HFFc6 (cell line): ENCODE measurements at regions not wholly inside any gene's neighbourhood (a gene's known extent, or its start where the extent isn't known, plus 50 kb on each side); places are given as distances from the start of the nearest gene placed in this dataset.

Source experiments
- DNase-seq: peaks from one replicate; pipeline ENCODE4 v3.0.0-alpha.2; 2018
- H3K27ac Mint-ChIP-seq: 2 replicates; pipeline ENCODE4 v1.8.0; 2020; ENCODE audit warnings: mild to moderate bottlenecking, mixed read lengths
- H3K27me3 Mint-ChIP-seq: 2 replicates; pipeline ENCODE4 v1.8.0; 2021; ENCODE audit warnings: mild to moderate bottlenecking, moderate library complexity, mixed read lengths; ENCODE audit not compliant: insufficient read depth
- H3K36me3 Mint-ChIP-seq: 2 replicates; pipeline ENCODE4 v1.8.0; 2021; ENCODE audit warnings: low read depth, mixed read lengths
- H3K4me1 Mint-ChIP-seq: 2 replicates; pipeline ENCODE4 v1.8.0; 2020; ENCODE audit warnings: low read depth, mixed read lengths
- H3K4me3 Mint-ChIP-seq: 2 replicates; pipeline ENCODE4 v1.8.0; 2020; ENCODE audit warnings: mild to moderate bottlenecking, moderate library complexity, mixed read lengths
- H3K9me3 Mint-ChIP-seq: 2 replicates; pipeline ENCODE4 v1.8.0; 2020; ENCODE audit warnings: mild to moderate bottlenecking, mixed read lengths
- CTCF ChIP-seq: fragments of 200-600 bp; sonication (generic); IDR thresholded peaks from 2 replicates; pipeline ENCODE4 v1.5.0; 2021; ENCODE audit warnings: antibody characterized with exemption, mild to moderate bottlenecking

GRCh38 chr7:125675640-125676039, 746.0 kb upstream of the POT1 start:
- Mint-ChIP-seq H3K27ac (no peak overlapping the region), H3K27me3 (no peaks in the 10 kb centered on the region), H3K4me3 (no peak overlapping the region), H3K36me3 (no peaks in the 10 kb centered on the region), H3K4me1 (no peaks in the 10 kb centered on the region), H3K9me3 (peaks cover 9% of the 10 kb centered on the region)
- TF ChIP-seq CTCF: no peak
- no peak for DNase-seq

- no peak for DNase-seq
- Mint-ChIP-seq H3K27ac (no peak overlapping the region), H3K4me3 (no peak overlapping the region), H3K36me3 (no peaks in the 10 kb centered on the region), H3K9me3 (peaks cover 9% of the 10 kb centered on the region), H3K27me3 (no peaks in the 10 kb centered on the region), H3K4me1 (no peaks in the 10 kb centered on the region)
- no peak for TF ChIP-seq CTCF
These were observed 745.5 kb upstream of the POT1 start for GRCh38 chr7:125675169-125675568.

- Mint-ChIP-seq H3K36me3 (no peaks in the 10 kb centered on the region), H3K27me3 (no peaks in the 10 kb centered on the region), H3K4me3 (no peak overlapping the region), H3K4me1 (no peaks in the 10 kb centered on the region), H3K27ac (no peak overlapping the region), H3K9me3 (peaks cover 10% of the 10 kb centered on the region)
- DNase-seq: no peak
- peak; percentile 66 for TF ChIP-seq CTCF
These were observed 741.4 kb upstream of the POT1 start for GRCh38 chr7:125670926-125671572.

- no peak for TF ChIP-seq CTCF
- peaks cover 6% of the 10 kb centered on the region; the same call in 1 of the 2 replicates for H3K9me3 Mint-ChIP-seq
These were observed 738.8 kb upstream of the POT1 start for GRCh38 chr7:125668321-125668993.

GRCh38 chr7:125664625-125665024, 735.0 kb upstream of the POT1 start:
- no peaks in the 10 kb centered on the region for H3K36me3 Mint-ChIP-seq
- H3K27ac Mint-ChIP-seq: no peak overlapping the region
- peaks cover 25% of the 10 kb centered on the region for H3K9me3 Mint-ChIP-seq

More at GRCh38 chr7:125668321-125668993, 738.8 kb upstream of the POT1 start:
- Mint-ChIP-seq H3K4me3 (no peak overlapping the region), H3K27me3 (no peaks in the 10 kb centered on the region), H3K36me3 (no peaks in the 10 kb centered on the region), H3K27ac (no peak overlapping the region), H3K4me1 (no peaks in the 10 kb centered on the region)
- DNase-seq: no peak

More at GRCh38 chr7:125664625-125665024, 735.0 kb upstream of the POT1 start:
- no peak for TF ChIP-seq CTCF
- no peaks in the 10 kb centered on the region for H3K27me3 Mint-ChIP-seq
- no peaks in the 10 kb centered on the region for H3K4me1 Mint-ChIP-seq
- no peak overlapping the region for H3K4me3 Mint-ChIP-seq
- DNase-seq: no peak
